Astrocyte of the spinal cord (primary cell): ENCODE measurements at regions not wholly inside any gene's neighbourhood (a gene's known extent, or its start where the extent isn't known, plus 50 kb on each side); places are given as distances from the start of the nearest gene placed in this dataset.

Source experiments
- DNase-seq: peaks from one replicate; pipeline ENCODE4 v3.0.0; 2011; ENCODE audit warnings: low read depth, low spot score
- H3K4me3 ChIP-seq: 2 replicates; pipeline ENCODE4 v1.5.1; 2011; ENCODE audit warnings: low read depth, mild to moderate bottlenecking, low read length, moderate library complexity
- CTCF ChIP-seq: IDR thresholded peaks from 2 replicates; pipeline ENCODE4 v1.5.1; 2012; ENCODE audit warnings: low read depth, mild to moderate bottlenecking, low read length, inconsistent platforms
- in situ Hi-C: cut with HindIII; loops from 2 replicates; pipeline ENCODE4 v1.10.0; 2017; ENCODE audit warnings: low sequenced_read_pairs

DNA sequence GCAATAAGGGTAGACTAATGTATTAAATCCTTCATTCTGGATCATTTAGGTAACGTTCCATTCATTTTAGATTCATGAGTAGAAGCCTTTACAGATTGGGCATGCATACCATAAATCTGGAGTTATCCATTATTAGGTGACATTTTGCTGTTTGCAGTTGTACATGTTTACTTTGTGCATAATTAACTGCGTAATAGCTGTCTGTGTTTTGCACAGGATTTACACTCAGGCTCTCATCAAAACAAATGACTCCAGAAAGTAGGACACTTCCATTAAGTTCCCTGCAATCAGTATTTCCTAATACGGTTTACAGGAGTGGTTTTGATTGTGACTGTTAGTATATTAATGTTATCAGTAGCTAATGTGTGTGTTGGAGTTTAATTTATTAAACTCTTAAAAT lies 997.4 kb downstream of the HACE1 start:
- in situ Hi-C loops, result no loop called here

GRCh38 chr6:103858003-103858402 lies 1001.7 kb downstream of the HACE1 start:
- DNase-seq, result no peak
- TF ChIP-seq CTCF, result no peak
- in situ Hi-C loops, result no loop called here
- H3K4me3 ChIP-seq, result no peak overlapping the region

More for the DNA sequence above, 997.4 kb downstream of the HACE1 start:
- DNase-seq, result no peak
- TF ChIP-seq CTCF, result no peak
- H3K4me3 ChIP-seq, result no peak overlapping the region

- no peak overlapping the region for H3K4me3 ChIP-seq
- in situ Hi-C loops, result no loop called here
- DNase-seq, result no peak
- no peak for TF ChIP-seq CTCF
These were observed 1004.0 kb downstream of the HACE1 start for GRCh38 chr6:103855750-103856149.

- DNase-seq, result no peak
- no peak overlapping the region for H3K4me3 ChIP-seq
- in situ Hi-C loops, result no loop called here
- TF ChIP-seq CTCF, result no peak
These were observed 1005.7 kb downstream of the HACE1 start for GRCh38 chr6:103854059-103854458.

DNA sequence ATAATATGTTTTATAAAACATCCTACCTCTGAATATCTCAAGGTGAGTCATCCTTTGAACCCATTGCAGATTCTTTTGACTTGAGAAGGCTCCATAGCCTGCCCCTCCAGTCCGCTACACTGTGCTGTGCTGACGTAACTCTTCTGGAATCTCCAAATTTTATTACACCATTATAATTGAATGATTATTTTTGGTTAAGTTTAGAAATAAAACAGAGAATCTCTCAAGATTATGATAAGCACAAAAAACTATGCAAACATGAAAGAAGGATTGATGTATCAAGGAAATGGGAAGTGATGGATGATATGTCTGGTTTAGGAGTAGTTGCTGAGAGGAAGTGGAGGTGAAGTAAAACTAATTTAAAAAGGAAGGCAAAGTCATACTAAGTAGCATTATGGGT lies 1021.3 kb downstream of the HACE1 start:
- DNase-seq, result no peak
- in situ Hi-C loops, result no loop called here
- TF ChIP-seq CTCF, result no peak
- H3K4me3 ChIP-seq, result no peak overlapping the region

GRCh38 chr6:103826209-103826608 lies 1033.5 kb downstream of the HACE1 start:
- DNase-seq, result no peak
- in situ Hi-C loops, result no loop called here
- no peak overlapping the region for H3K4me3 ChIP-seq
- no peak for TF ChIP-seq CTCF

GRCh38 chr6:103820148-103820547 lies 1039.6 kb downstream of the HACE1 start:
- H3K4me3 ChIP-seq, result no peak overlapping the region
- in situ Hi-C loops, result no loop called here
- no peak for DNase-seq
- TF ChIP-seq CTCF, result no peak
